Neural cell (in vitro differentiated cells): ENCODE measurements at regions not wholly inside any gene's neighbourhood (a gene's known extent, or its start where the extent isn't known, plus 50 kb on each side); places are given as distances from the start of the nearest gene placed in this dataset.

ENCODE experiments used
- H2AFZ ChIP-seq: fragments of 200-600, 300-800 bp; sonication (generic), shearing (Covaris generic); 2 replicates; pipeline ENCODE4 v1.6.0; 2014; ENCODE audit warnings: low read depth, mild to moderate bottlenecking, antibody characterized with exemption, low read length, moderate library complexity
- H3F3A ChIP-seq: fragments of 200-600 bp; shearing (Covaris generic); 2 replicates; pipeline ENCODE4 v1.6.1; 2016; ENCODE audit warnings: mild to moderate bottlenecking, moderate library complexity, mixed read lengths, antibody characterized with exemption, low read length; ENCODE audit not compliant: insufficient read depth, poor library complexity, severe bottlenecking
- H3K27ac ChIP-seq: fragments of 200-600, 300-800 bp; sonication (generic), shearing (Covaris generic); 2 replicates; pipeline ENCODE4 v1.5.1; 2014; ENCODE audit warnings: mild to moderate bottlenecking, low read length, moderate library complexity
- H3K27me3 ChIP-seq: fragments of 300-800, 200-600 bp; sonication (generic), shearing (Covaris generic); 2 replicates; pipeline ENCODE4 v1.6.0; 2014; ENCODE audit warnings: mild to moderate bottlenecking, low read depth, low read length, moderate library complexity; ENCODE audit not compliant: insufficient read depth
- H3K36me3 ChIP-seq: fragments of 300-800, 200-600 bp; sonication (generic), shearing (Covaris generic); 2 replicates; pipeline ENCODE4 v1.5.1; 2014; ENCODE audit warnings: mild to moderate bottlenecking, antibody characterized with exemption, low read length, moderate library complexity; ENCODE audit not compliant: insufficient read depth
- H3K4me2 ChIP-seq: fragments of 300-800, 200-600 bp; sonication (generic), shearing (Covaris generic); 2 replicates; pipeline ENCODE4 v1.6.0; 2014; ENCODE audit warnings: mild to moderate bottlenecking, low read length
- H3K4me3 ChIP-seq: fragments of 300-800, 200-600 bp; sonication (generic), shearing (Covaris generic); 2 replicates; pipeline ENCODE4 v1.5.1; 2014; ENCODE audit warnings: mild to moderate bottlenecking, low read length, moderate library complexity
- H3K79me2 ChIP-seq: fragments of 200-600 bp; shearing (Covaris generic); replicated peaks from 2 replicates; pipeline ENCODE4 v1.6.0; 2014; ENCODE audit warnings: mild to moderate bottlenecking, low read length, moderate library complexity; ENCODE audit not compliant: insufficient read depth
- H3K9ac ChIP-seq: fragments of 300-800, 200-600 bp; sonication (generic), shearing (Covaris generic); 2 replicates; pipeline ENCODE4 v1.6.1; 2016; ENCODE audit warnings: mild to moderate bottlenecking, low read length, mixed read lengths
- H3K9me2 ChIP-seq: fragments of 200-600 bp; shearing (Covaris generic); 2 replicates; pipeline ENCODE4 v1.6.1; 2016; ENCODE audit warnings: mild to moderate bottlenecking, low read length, mixed read lengths; ENCODE audit not compliant: insufficient read depth
- H3K9me3 ChIP-seq: fragments of 200-600, 300-800 bp; sonication (generic), shearing (Covaris generic); 2 replicates; pipeline ENCODE4 v1.6.1; 2016; ENCODE audit warnings: mild to moderate bottlenecking, mixed run types, low read length, moderate library complexity, mixed read lengths
- H4K20me1 ChIP-seq: fragments of 200-600 bp; shearing (Covaris generic); 2 replicates; pipeline ENCODE4 v1.6.1; 2016; ENCODE audit warnings: mild to moderate bottlenecking, mixed run types; ENCODE audit not compliant: insufficient read depth
- EP300 ChIP-seq: fragments of 450-650 bp; conservative IDR thresholded peaks from 2 replicates; pipeline ENCODE4 v1.6.1; 2014; ENCODE audit warnings: antibody characterized with exemption, mild to moderate bottlenecking, moderate library complexity; ENCODE audit not compliant: poor library complexity, severe bottlenecking
- EZH2 ChIP-seq: fragments of 200-600, 300-800 bp; shearing (Covaris generic), sonication (generic); IDR thresholded peaks from 2 replicates; pipeline ENCODE4 v1.6.1; 2014; ENCODE audit warnings: antibody characterized with exemption, low read length, borderline replicate concordance, mild to moderate bottlenecking; ENCODE audit not compliant: insufficient read depth, poor library complexity, severe bottlenecking
- MXI1 ChIP-seq: fragments of 450-650 bp; conservative IDR thresholded peaks from 2 replicates; pipeline ENCODE4 v1.6.1; 2014; ENCODE audit warnings: antibody characterized with exemption, mild to moderate bottlenecking; ENCODE audit not compliant: poor library complexity, severe bottlenecking
- POLR2AphosphoS5 ChIP-seq: IDR thresholded peaks from 2 replicates; pipeline ENCODE4 v1.6.1; 2012
- RAD21 ChIP-seq: fragments of 450-650 bp; conservative IDR thresholded peaks from 2 replicates; pipeline ENCODE4 v1.6.1; 2014; ENCODE audit warnings: antibody characterized with exemption, mild to moderate bottlenecking, moderate library complexity
- REST ChIP-seq: IDR thresholded peaks from 2 replicates; pipeline ENCODE4 v1.6.1; 2012; ENCODE audit warnings: borderline replicate concordance
- SMC3 ChIP-seq: fragments of 450-650 bp; conservative IDR thresholded peaks from 2 replicates; pipeline ENCODE4 v1.6.1; 2014; ENCODE audit warnings: antibody characterized with exemption, mild to moderate bottlenecking, moderate library complexity; ENCODE audit not compliant: poor library complexity
- TAF1 ChIP-seq: IDR thresholded peaks from 2 replicates; pipeline ENCODE4 v1.6.1; 2012; ENCODE audit warnings: low read depth
- TF ChIP-seq, protein P1 (sequence below): fragments of 450-650 bp; IDR thresholded peaks from 2 replicates; pipeline ENCODE4 v1.5.1; 2014; ENCODE audit warnings: antibody characterized with exemption, mild to moderate bottlenecking, moderate library complexity; ENCODE audit not compliant: poor library complexity, severe bottlenecking

- no peak overlapping the region for H3K4me3 ChIP-seq
- TF ChIP-seq MXI1 (no peak), SMC3 (no peak), REST (no peak), EP300 (no peak), POLR2AphosphoS5 (no peak), TAF1 (no peak), EZH2 (no peak), RAD21 (no peak)
- TF ChIP-seq, protein P1, sequence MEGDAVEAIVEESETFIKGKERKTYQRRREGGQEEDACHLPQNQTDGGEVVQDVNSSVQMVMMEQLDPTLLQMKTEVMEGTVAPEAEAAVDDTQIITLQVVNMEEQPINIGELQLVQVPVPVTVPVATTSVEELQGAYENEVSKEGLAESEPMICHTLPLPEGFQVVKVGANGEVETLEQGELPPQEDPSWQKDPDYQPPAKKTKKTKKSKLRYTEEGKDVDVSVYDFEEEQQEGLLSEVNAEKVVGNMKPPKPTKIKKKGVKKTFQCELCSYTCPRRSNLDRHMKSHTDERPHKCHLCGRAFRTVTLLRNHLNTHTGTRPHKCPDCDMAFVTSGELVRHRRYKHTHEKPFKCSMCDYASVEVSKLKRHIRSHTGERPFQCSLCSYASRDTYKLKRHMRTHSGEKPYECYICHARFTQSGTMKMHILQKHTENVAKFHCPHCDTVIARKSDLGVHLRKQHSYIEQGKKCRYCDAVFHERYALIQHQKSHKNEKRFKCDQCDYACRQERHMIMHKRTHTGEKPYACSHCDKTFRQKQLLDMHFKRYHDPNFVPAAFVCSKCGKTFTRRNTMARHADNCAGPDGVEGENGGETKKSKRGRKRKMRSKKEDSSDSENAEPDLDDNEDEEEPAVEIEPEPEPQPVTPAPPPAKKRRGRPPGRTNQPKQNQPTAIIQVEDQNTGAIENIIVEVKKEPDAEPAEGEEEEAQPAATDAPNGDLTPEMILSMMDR, result no peak
- H2AFZ ChIP-seq, result no peak overlapping the region
- no peak overlapping the region for H3K4me2 ChIP-seq
- no peaks in the 10 kb centered on the region for H3K9me3 ChIP-seq
- H3K9me2 ChIP-seq, result no peaks in the 10 kb centered on the region
- H3K27me3 ChIP-seq, result no peaks in the 10 kb centered on the region
- no peak overlapping the region for H3K27ac ChIP-seq
- H3K79me2 ChIP-seq, result no peaks in the 10 kb centered on the region
- no peak overlapping the region for H3K9ac ChIP-seq
- no peaks in the 10 kb centered on the region for H3F3A ChIP-seq
- no peaks in the 10 kb centered on the region for H4K20me1 ChIP-seq
- H3K36me3 ChIP-seq, result no peaks in the 10 kb centered on the region
Measured at GRCh38 chr12:13465635-13466034, 269.1 kb downstream of the EMP1 start.

- H3K27ac ChIP-seq, result no peak overlapping the region
- H3K9ac ChIP-seq, result no peak overlapping the region
- H3K4me2 ChIP-seq, result no peak overlapping the region
- no peaks in the 10 kb centered on the region for H3K9me3 ChIP-seq
- no peaks in the 10 kb centered on the region for H3K9me2 ChIP-seq
- no peak for TF ChIP-seq TAF1
- TF ChIP-seq REST, result no peak
- TF ChIP-seq POLR2AphosphoS5, result no peak
- TF ChIP-seq RAD21, result no peak
- TF ChIP-seq SMC3, result no peak
- TF ChIP-seq EP300, result no peak
- no peak for TF ChIP-seq MXI1
- TF ChIP-seq, protein P1, result no peak
- TF ChIP-seq EZH2, result no peak
- no peak overlapping the region for H2AFZ ChIP-seq
- H3K4me3 ChIP-seq, result no peak overlapping the region
- no peaks in the 10 kb centered on the region for H3K79me2 ChIP-seq
- no peaks in the 10 kb centered on the region for H3K36me3 ChIP-seq
- H3F3A ChIP-seq, result no peaks in the 10 kb centered on the region
- H4K20me1 ChIP-seq, result no peaks in the 10 kb centered on the region
- H3K27me3 ChIP-seq, result no peaks in the 10 kb centered on the region
Measured at GRCh38 chr12:13463189-13463588, 266.7 kb downstream of the EMP1 start.
